B cell (primary cell): ENCODE measurements at regions not wholly inside any gene's neighbourhood (a gene's known extent, or its start where the extent isn't known, plus 50 kb on each side); places are given as distances from the start of the nearest gene placed in this dataset.

ENCODE experiments used
- ATAC-seq: fragments of 200-7000 bp; cut with Tn5 transposase; one replicate; pipeline ENCODE4 v1.10.0; 2021; ENCODE audit warnings: low read depth, mild to moderate bottlenecking, moderate number of reproducible peaks, moderate library complexity
- CTCF ChIA-PET: fragments of 350-600 bp; sonication (Branson Sonifier 250); formaldehyde crosslinking; loops from one replicate; lab custom pipeline; 2021; ENCODE audit warnings: antibody characterized with exemption, inconsistent platforms; lab: Charles Lee
- POLR2A ChIA-PET: fragments of 350-600 bp; sonication (Branson Sonifier 250); formaldehyde crosslinking; loops from one replicate; lab custom pipeline; 2021; ENCODE audit warnings: antibody characterized with exemption; lab: Charles Lee
- DNase-seq: peaks from one replicate; pipeline ENCODE4 v3.0.0; 2013
- H2AFZ ChIP-seq: 2 replicates; pipeline ENCODE4 v1.6.1; 2012; ENCODE audit warnings: mild to moderate bottlenecking, low read depth, low read length; ENCODE audit not compliant: insufficient read depth, poor library complexity, severe bottlenecking
- H3K27ac ChIP-seq, 2 donors: 1 replicate in 1 of 2; 2 replicates in 1 of 2; pipeline ENCODE4 v1.5.1; 2012 to 2013; ENCODE audit warnings: low read length in 2 of 2, mild to moderate bottlenecking in 2 of 2, moderate library complexity in 1 of 2
- H3K27me3 ChIP-seq, 4 experiments: fragments of 200-600 bp in 1 of 4; sonication (generic) in 1 of 4; replicated peaks in 1 of 4; 1 replicate in 2 of 4; 2 replicates in 2 of 4; pipeline versions ENCODE4 v1.6.1 to v1.7.0; 2013 to 2016; ENCODE audit warnings: low read length in 3 of 4, mild to moderate bottlenecking in 2 of 4, mixed read lengths in 1 of 4, moderate library complexity in 1 of 4; ENCODE audit not compliant: insufficient read depth in 4 of 4, control insufficient read depth in 3 of 4; ENCODE audit errors: control extremely low read depth in 1 of 4
- H3K36me3 ChIP-seq, 2 experiments: replicated peaks in 1 of 2; 1 replicate in 1 of 2; 2 replicates in 1 of 2; pipeline versions ENCODE4 v1.6.1 to v1.7.1; 2013; ENCODE audit warnings: low read length in 1 of 2; ENCODE audit not compliant: insufficient read depth in 2 of 2, control insufficient read depth in 1 of 2; ENCODE audit errors: control extremely low read depth in 1 of 2, extremely low read depth in 1 of 2
- H3K4me1 ChIP-seq, 2 donors: fragments of 200-600 bp in 1 of 2; sonication (generic) in 1 of 2; 1 replicate in 1 of 2; 2 replicates in 1 of 2; pipeline versions ENCODE4 v1.5.1 to v1.6.1; 2013 to 2017; ENCODE audit warnings: low read length in 2 of 2; ENCODE audit not compliant: control insufficient read depth in 2 of 2, insufficient read depth in 2 of 2
- H3K4me2 ChIP-seq: replicated peaks from 2 replicates; pipeline ENCODE3; 2012; ENCODE audit warnings: mild to moderate bottlenecking, low read depth, low read length; ENCODE audit not compliant: poor library complexity, severe bottlenecking
- H3K4me3 ChIP-seq, 5 experiments: fragments of 200-600 bp in 1 of 5; sonication (generic) in 1 of 5; 1 replicate in 3 of 5; 2 replicates in 2 of 5; pipeline versions ENCODE4 v1.5.1 to v1.7.0; 2011 to 2016; ENCODE audit warnings: low read length in 4 of 5, mild to moderate bottlenecking in 4 of 5, low read depth in 2 of 5, control low read depth in 1 of 5, moderate library complexity in 1 of 5; ENCODE audit not compliant: insufficient read depth in 1 of 5; ENCODE audit errors: control extremely low read depth in 1 of 5, extremely low read depth in 1 of 5
- H3K79me2 ChIP-seq: fragments of 200-600 bp; sonication (generic); one replicate; pipeline ENCODE4 v1.6.0; 2016; ENCODE audit warnings: low read length; ENCODE audit not compliant: control insufficient read depth, insufficient read depth
- H3K9ac ChIP-seq: fragments of 200-600 bp; sonication (generic); 2 replicates; pipeline ENCODE4 v1.6.1; 2017; ENCODE audit warnings: mild to moderate bottlenecking, low read length, moderate library complexity
- H3K9me3 ChIP-seq, 3 donors: one replicate each; pipeline versions ENCODE4 v1.6.1 to v1.7.1; 2013; ENCODE audit warnings: low read length in 2 of 3; ENCODE audit not compliant: control insufficient read depth in 2 of 3, insufficient read depth in 1 of 3; ENCODE audit errors: control extremely low read depth in 1 of 3
- H4K20me1 ChIP-seq: 2 replicates; pipeline ENCODE4 v1.6.0; 2012; ENCODE audit warnings: mild to moderate bottlenecking, low read length; ENCODE audit not compliant: insufficient read depth, control insufficient read depth, poor library complexity, severe bottlenecking
- H3K27ac Mint-ChIP-seq: one replicate; pipeline ENCODE4 v1.8.0; 2021; ENCODE audit warnings: mixed read lengths
- H3K27me3 Mint-ChIP-seq: one replicate; pipeline ENCODE4 v1.8.0; 2021; ENCODE audit warnings: mixed read lengths
- H3K4me1 Mint-ChIP-seq: one replicate; pipeline ENCODE4 v1.8.0; 2021; ENCODE audit warnings: mixed read lengths
- H3K4me3 Mint-ChIP-seq: one replicate; pipeline ENCODE4 v1.8.0; 2021; ENCODE audit warnings: mixed read lengths
- H3K9me3 Mint-ChIP-seq: one replicate; pipeline ENCODE4 v1.8.0; 2022; ENCODE audit warnings: mixed read lengths; ENCODE audit not compliant: insufficient read depth
- CTCF ChIP-seq: fragments of 200-600 bp; IDR thresholded peaks from one replicate; pipeline ENCODE4 v1.8.0; 2022; ENCODE audit warnings: antibody characterized with exemption, mild to moderate bottlenecking
- EZH2 ChIP-seq: IDR thresholded peaks from 2 replicates; pipeline ENCODE4 v1.6.1; 2012; ENCODE audit warnings: borderline replicate concordance, low read depth, mild to moderate bottlenecking, moderate library complexity, low read length; ENCODE audit not compliant: insufficient read depth, poor library complexity, severe bottlenecking
- WGBS: methylation state at CpG from one replicate; pipeline ENCODE4 v1.1.5; 2013; ENCODE audit warnings: missing lambda C conversion rate; ENCODE audit not compliant: insufficient coverage; 5-methylcytosine and 5-hydroxymethylcytosine counted together
- intact Hi-C: fragments of 100-400 bp; cut with micrococcal nuclease; formaldehyde crosslinking; loops from one replicate; pipeline ENCODE4 v1.10.0; 2022

DNA sequence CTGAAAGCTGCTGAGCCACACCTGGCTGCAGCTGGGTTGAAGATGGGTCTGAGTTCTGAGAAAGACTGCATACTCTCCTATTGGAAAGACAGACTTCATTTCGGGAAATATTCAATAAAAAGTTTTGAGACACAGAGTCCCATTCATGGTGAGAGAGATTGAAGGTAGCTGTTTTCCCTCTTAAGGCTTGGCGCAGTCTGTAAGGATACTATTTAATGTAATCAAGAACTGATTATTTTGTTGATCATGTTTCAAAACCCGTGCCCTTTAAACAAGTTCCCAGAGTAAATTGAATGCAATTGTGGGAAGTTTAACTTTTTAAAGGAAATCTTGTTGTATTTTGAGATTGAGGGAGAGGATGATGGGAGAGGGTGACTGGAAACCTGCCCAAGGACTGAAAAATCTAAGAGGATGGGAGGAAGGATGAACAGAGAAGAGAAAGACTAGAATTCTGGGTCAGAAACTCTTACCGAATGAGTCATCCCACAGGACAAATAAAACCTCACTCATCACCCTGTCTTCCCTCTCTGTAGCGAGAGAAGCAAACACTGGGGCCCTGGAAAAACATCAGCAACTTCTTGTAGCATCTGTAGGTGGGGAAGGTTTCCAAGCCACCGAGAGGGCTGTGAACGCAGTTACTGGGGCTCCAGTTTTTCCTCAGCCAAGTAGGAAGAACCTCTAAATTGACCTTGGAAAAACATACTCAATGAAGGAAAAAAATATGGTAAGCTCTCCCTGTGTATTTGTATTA lies 193.2 kb upstream of the TPRG1 start:
- Histone ChIP-seq H3K4me2 (no peak overlapping the region), H3K27me3 (peaks cover 0 to 7% (median 5%) of the 10 kb centered on the region in 4 experiments), H3K9me3 (no peaks in the 10 kb centered on the region), H4K20me1 (no peaks in the 10 kb centered on the region), H3K4me3 (no peak overlapping the region), H3K4me1 (peaks cover 0 to 7% of the 10 kb centered on the region in 2 donors), H3K36me3 (no peaks in the 10 kb centered on the region), H3K79me2 (no peaks in the 10 kb centered on the region), H3K9ac (no peak overlapping the region), H2AFZ (no peak overlapping the region), H3K27ac (no peak overlapping the region)
- no peak for DNase-seq
- Mint-ChIP-seq H3K27ac (no peak overlapping the region), H3K4me1 (no peaks in the 10 kb centered on the region), H3K27me3 (peaks cover 23% of the 10 kb centered on the region), H3K4me3 (no peak overlapping the region), H3K9me3 (no peaks in the 10 kb centered on the region)
- ChIA-PET CTCF (no interaction called here), POLR2A (no interaction called here)
- no peak for ATAC-seq
- WGBS = 87% methylated on average over 3 of the region's 7 CpGs
- TF ChIP-seq EZH2 = no peak
- TF ChIP-seq CTCF = no peak
- intact Hi-C loops = no loop called here

DNA sequence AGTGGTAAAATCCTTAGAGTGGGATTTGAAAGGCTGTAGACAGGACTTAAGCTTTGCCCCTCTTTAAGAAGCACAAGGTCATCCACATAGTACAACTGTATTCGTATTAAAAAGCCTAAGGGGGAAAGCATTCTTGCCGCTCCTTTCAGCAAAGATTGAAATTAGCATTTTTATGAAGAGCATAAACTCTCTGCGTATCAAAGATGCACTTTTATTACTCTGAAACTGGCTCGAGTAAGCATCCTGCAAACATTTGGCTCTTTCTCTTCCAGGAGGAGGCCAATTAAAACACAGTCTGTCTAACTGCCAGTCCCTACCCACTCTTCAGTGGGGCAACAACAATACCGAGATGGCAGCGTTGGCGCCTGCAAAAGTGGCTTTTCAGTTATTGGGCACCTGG lies 192.5 kb upstream of the TPRG1 start:
- Histone ChIP-seq H2AFZ (no peak overlapping the region), H3K9ac (no peak overlapping the region), H3K36me3 (no peaks in the 10 kb centered on the region), H4K20me1 (no peaks in the 10 kb centered on the region), H3K4me1 (peaks cover 0 to 7% of the 10 kb centered on the region in 2 donors), H3K4me2 (no peak overlapping the region), H3K4me3 (no peak overlapping the region), H3K27ac (no peak overlapping the region), H3K79me2 (no peaks in the 10 kb centered on the region), H3K27me3 (peaks cover 0 to 7% (median 5%) of the 10 kb centered on the region in 4 experiments), H3K9me3 (no peaks in the 10 kb centered on the region)
- H3K27me3 Mint-ChIP-seq = peaks cover 21% of the 10 kb centered on the region
- WGBS = 95% methylated on average over 3 of the region's 7 CpGs
- no peak overlapping the region for H3K4me3 Mint-ChIP-seq
- POLR2A ChIA-PET = no interaction called here
- H3K4me1 Mint-ChIP-seq = no peaks in the 10 kb centered on the region
- ATAC-seq (no peak), DNase-seq (no peak)
- H3K27ac Mint-ChIP-seq = no peak overlapping the region
- CTCF ChIA-PET = no interaction called here
- TF ChIP-seq EZH2 = no peak
- no peak for TF ChIP-seq CTCF
- intact Hi-C loops = no loop called here
- no peaks in the 10 kb centered on the region for H3K9me3 Mint-ChIP-seq
